ENCODE measurements at regions not wholly inside any gene's neighbourhood (a gene's known extent, or its start where the extent isn't known, plus 50 kb on each side); places are given as distances from the start of the nearest gene placed in this dataset.

GRCh38 chr5:173832386-173832785 lies 55.8 kb upstream of the CPEB4 start:
- no peaks in the 10 kb centered on the region for H3K79me2 ChIP-seq
- WGBS (ENCODE audit: low lambda C conversion rate, missing lambda C conversion rate) = 94% methylated on average over 7 of the region's 7 CpGs
- no peaks in the 10 kb centered on the region for H3K9me2 ChIP-seq (replicated peaks; ENCODE audit: insufficient read depth)
- H3K9me3 ChIP-seq (ENCODE audit: low read depth) = no peaks in the 10 kb centered on the region
- H3K36me3 ChIP-seq (replicated peaks; ENCODE audit: insufficient read depth, low read depth) = no peaks in the 10 kb centered on the region
- DNase-seq (ENCODE audit: low spot score) = no peak
- no peaks in the 10 kb centered on the region for H4K20me1 ChIP-seq (ENCODE audit: insufficient read depth, poor library complexity, severe bottlenecking)
- H2AFZ ChIP-seq = no peak overlapping the region
- H3K4me3 ChIP-seq = no peak overlapping the region
- H3K4me1 ChIP-seq (ENCODE audit: insufficient read depth) = no peaks in the 10 kb centered on the region
- TF ChIP-seq CTCF (IDR thresholded peaks at IDR 0.05; ENCODE audit: poor library complexity) = no peak
- no peak for TF ChIP-seq EZH2 (IDR thresholded peaks at IDR 0.05; ENCODE audit: borderline replicate concordance)
- TF ChIP-seq EZH2phosphoT487 (IDR thresholded peaks at IDR 0.05; ENCODE audit: low read depth, severe bottlenecking, unreplicated experiment) = no peak
- H3K27me3 ChIP-seq = no peaks in the 10 kb centered on the region
- H3K27ac ChIP-seq = no peak overlapping the region
- no peak overlapping the region for H3K4me2 ChIP-seq

- Histone ChIP-seq H3K36me3 (replicated peaks; ENCODE audit: insufficient read depth, low read depth) (no peaks in the 10 kb centered on the region), H3K4me2 (no peak overlapping the region), H3K27ac (no peak overlapping the region), H3K9me3 (ENCODE audit: low read depth) (no peaks in the 10 kb centered on the region), H2AFZ (no peak overlapping the region), H3K27me3 (no peaks in the 10 kb centered on the region), H3K79me2 (no peaks in the 10 kb centered on the region), H3K9me2 (replicated peaks; ENCODE audit: insufficient read depth) (no peaks in the 10 kb centered on the region), H3K4me1 (ENCODE audit: insufficient read depth) (no peaks in the 10 kb centered on the region), H3K4me3 (no peak overlapping the region), H4K20me1 (ENCODE audit: insufficient read depth, poor library complexity, severe bottlenecking) (no peaks in the 10 kb centered on the region)
- TF ChIP-seq EZH2phosphoT487 (IDR thresholded peaks at IDR 0.05; ENCODE audit: low read depth, severe bottlenecking, unreplicated experiment) (no peak), CTCF (IDR thresholded peaks at IDR 0.05; ENCODE audit: poor library complexity) (no peak)
- no peak for DNase-seq (ENCODE audit: low spot score)
- WGBS (ENCODE audit: low lambda C conversion rate, missing lambda C conversion rate) = 72% methylated on average over 13 of the region's 13 CpGs
Measured at GRCh38 chr5:173833196-173833985, 54.8 kb upstream of the CPEB4 start.

GRCh38 chr5:173834071-173834771 lies 53.9 kb upstream of the CPEB4 start:
- no peak for DNase-seq (ENCODE audit: low spot score)
- 83% methylated on average over 7 of the region's 7 CpGs for WGBS (ENCODE audit: low lambda C conversion rate, missing lambda C conversion rate)
- TF ChIP-seq EZH2 (IDR thresholded peaks at IDR 0.05; ENCODE audit: borderline replicate concordance) (no peak), CTCF (IDR thresholded peaks at IDR 0.05; ENCODE audit: poor library complexity) (no peak), EZH2phosphoT487 (IDR thresholded peaks at IDR 0.05; ENCODE audit: low read depth, severe bottlenecking, unreplicated experiment) (no peak)
- H3K4me1 ChIP-seq (ENCODE audit: insufficient read depth) = no peaks in the 10 kb centered on the region
- H3K27ac ChIP-seq = no peak overlapping the region
- no peaks in the 10 kb centered on the region for H3K9me3 ChIP-seq (ENCODE audit: low read depth)
- no peak overlapping the region for H2AFZ ChIP-seq
- H4K20me1 ChIP-seq (ENCODE audit: insufficient read depth, poor library complexity, severe bottlenecking) = no peaks in the 10 kb centered on the region
- H3K36me3 ChIP-seq (replicated peaks; ENCODE audit: insufficient read depth, low read depth) = no peaks in the 10 kb centered on the region
- H3K79me2 ChIP-seq = no peaks in the 10 kb centered on the region
- H3K4me2 ChIP-seq = no peak overlapping the region
- H3K27me3 ChIP-seq = no peaks in the 10 kb centered on the region
- no peak overlapping the region for H3K4me3 ChIP-seq
- no peaks in the 10 kb centered on the region for H3K9me2 ChIP-seq (replicated peaks; ENCODE audit: insufficient read depth)

Data from hepatocyte (in vitro differentiated cells).